Esophagus muscularis mucosa (tissue), 4 donors: ENCODE measurements at regions not wholly inside any gene's neighbourhood (a gene's known extent, or its start where the extent isn't known, plus 50 kb on each side); places are given as distances from the start of the nearest gene placed in this dataset.

Experiments
- CTCF ChIP-seq, 3 experiments: fragments of 200-600 bp in 2 of 3; fragments of 450-650 bp in 1 of 3; sonication (generic) in 2 of 3; IDR thresholded peaks; one replicate each; pipeline ENCODE4 v1.5.1; 2017 to 2019; ENCODE audit warnings: antibody characterized with exemption in 3 of 3, mild to moderate bottlenecking in 2 of 3, moderate library complexity in 1 of 3
- EP300 ChIP-seq: sonication (generic); formaldehyde crosslinking; IDR thresholded peaks from one replicate; pipeline ENCODE4 v1.6.1; 2017; ENCODE audit warnings: antibody characterized with exemption
- POLR2AphosphoS5 ChIP-seq, 2 donors: sonication (generic); formaldehyde crosslinking; IDR thresholded peaks; one replicate each; pipeline ENCODE4 v1.6.1; 2017; ENCODE audit warnings: antibody characterized with exemption in 2 of 2

DNA sequence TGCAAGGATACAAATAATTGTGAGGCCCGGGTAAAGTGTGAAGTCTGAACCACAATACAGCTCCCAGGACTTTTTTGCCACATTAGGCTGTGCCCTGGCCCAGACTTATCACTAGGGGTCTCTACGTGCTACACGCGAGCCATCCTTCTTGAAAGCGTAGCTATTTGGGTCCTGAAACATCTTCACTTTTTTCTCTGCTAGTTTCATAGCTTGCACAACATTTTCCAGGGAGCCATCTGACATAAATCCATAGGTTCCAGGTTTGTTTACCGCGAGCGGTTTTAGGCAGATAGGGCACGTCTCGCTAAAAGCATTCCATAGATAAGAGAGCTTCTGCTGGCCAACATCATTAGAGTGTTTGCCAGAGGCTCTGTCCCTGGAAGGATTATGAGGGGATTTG, 226.5 kb downstream of the RPS24 start:
- TF ChIP-seq EP300, result no peak
- no peak for TF ChIP-seq POLR2AphosphoS5 (IDR thresholded peaks at IDR 0.05)
- TF ChIP-seq CTCF (IDR thresholded peaks at IDR 0.05), result no peak
